Fibroblast of pulmonary artery (primary cell): ENCODE measurements at regions not wholly inside any gene's neighbourhood (a gene's known extent, or its start where the extent isn't known, plus 50 kb on each side); places are given as distances from the start of the nearest gene placed in this dataset.

Experiments used
- DNase-seq: peaks from one replicate; pipeline ENCODE4 v3.0.0-alpha.2; 2010; ENCODE audit warnings: low read depth
- H3K4me3 ChIP-seq: replicated peaks from 2 replicates; pipeline ENCODE4 v1.5.1; 2011; ENCODE audit warnings: low read depth, mild to moderate bottlenecking, control low read depth, low read length, moderate library complexity
- TF ChIP-seq, protein P1 (sequence below): IDR thresholded peaks from 2 replicates; pipeline ENCODE4 v1.5.1; 2011; ENCODE audit warnings: mild to moderate bottlenecking, control low read depth, low read length, inconsistent platforms; ENCODE audit errors: missing control alignments

DNA sequence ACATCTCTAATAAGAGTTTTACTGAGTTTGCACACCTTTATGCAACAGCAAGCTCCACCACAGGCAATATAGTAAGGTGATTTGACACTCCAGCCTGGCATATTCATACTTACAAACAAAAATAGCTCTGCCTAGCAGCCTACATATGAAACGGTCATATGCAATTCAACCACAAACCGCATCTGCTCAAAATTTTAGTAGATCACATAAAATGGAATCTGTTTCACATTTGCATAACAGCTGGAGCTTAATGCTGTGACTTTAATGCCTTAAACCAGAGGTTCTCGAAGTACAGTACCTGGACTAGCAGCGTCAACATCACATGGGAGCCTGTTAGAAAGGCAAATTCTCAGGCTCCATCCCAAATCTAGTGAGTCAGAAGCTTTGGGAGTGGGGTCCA, 578.4 kb downstream of the CDH11 start:
- DNase-seq = no peak
- TF ChIP-seq, protein P1, sequence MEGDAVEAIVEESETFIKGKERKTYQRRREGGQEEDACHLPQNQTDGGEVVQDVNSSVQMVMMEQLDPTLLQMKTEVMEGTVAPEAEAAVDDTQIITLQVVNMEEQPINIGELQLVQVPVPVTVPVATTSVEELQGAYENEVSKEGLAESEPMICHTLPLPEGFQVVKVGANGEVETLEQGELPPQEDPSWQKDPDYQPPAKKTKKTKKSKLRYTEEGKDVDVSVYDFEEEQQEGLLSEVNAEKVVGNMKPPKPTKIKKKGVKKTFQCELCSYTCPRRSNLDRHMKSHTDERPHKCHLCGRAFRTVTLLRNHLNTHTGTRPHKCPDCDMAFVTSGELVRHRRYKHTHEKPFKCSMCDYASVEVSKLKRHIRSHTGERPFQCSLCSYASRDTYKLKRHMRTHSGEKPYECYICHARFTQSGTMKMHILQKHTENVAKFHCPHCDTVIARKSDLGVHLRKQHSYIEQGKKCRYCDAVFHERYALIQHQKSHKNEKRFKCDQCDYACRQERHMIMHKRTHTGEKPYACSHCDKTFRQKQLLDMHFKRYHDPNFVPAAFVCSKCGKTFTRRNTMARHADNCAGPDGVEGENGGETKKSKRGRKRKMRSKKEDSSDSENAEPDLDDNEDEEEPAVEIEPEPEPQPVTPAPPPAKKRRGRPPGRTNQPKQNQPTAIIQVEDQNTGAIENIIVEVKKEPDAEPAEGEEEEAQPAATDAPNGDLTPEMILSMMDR = no peak

DNA sequence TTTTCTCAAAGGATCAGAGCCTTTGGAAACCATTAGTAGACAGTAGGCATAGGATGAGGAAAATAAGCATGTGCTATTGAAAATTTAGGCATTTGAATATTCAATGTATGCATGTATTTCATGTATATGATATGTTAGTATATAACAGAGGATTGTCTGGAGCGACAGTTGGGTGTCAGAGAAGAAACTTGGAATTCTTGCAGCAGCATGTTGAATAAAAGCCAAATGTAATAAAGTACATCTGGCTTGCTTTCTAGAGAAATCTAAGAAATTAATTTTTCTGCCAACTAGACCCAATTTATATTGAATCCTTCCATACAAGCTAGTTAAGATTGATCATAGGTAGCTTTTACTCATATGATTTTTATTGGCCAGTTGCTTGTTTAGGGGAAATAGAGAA, 578.8 kb downstream of the CDH11 start:
- TF ChIP-seq, protein P1 = no peak
- DNase-seq = no peak
- H3K4me3 ChIP-seq = no peak overlapping the region

More for the DNA sequence above, 578.4 kb downstream of the CDH11 start:
- H3K4me3 ChIP-seq = no peak overlapping the region

DNA sequence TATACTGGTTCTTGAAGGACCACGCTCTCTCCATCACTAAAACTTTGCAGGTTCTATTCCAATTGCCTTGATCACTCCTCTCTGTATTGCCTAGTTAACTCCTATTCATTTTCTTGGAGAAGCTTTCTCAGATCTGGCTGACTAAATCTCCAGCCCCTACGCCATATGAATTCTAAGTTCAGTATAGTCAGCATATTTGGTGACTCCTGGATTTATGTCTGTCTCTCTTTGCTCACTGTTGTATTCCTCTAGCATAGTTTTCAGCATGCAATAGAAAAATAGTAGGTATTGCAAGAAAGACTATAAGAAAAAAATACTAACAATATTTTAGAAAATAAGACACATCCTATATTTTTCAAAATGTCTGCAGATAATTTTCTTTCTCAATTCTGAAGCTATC, 579.7 kb downstream of the CDH11 start:
- TF ChIP-seq, protein P1 = no peak
- DNase-seq = no peak
- no peak overlapping the region for H3K4me3 ChIP-seq

DNA sequence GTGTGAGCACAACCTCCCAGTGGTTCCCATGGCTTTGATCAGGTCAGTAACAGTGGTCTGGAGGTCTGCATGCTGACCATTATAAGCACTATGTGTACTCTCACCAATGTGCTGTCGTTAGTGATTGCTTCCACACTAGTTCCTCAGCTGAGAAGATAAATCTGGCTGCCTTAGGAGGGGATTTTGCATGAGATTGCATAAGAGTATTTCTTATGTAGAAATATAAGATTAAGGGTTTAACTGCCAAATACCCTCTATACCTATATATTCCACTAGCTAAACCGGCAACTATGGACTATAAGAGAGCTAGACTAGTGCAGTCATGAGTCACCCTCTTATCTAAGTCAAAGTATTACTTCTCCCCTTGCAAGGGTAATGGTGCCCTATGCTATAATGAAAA, 580.2 kb downstream of the CDH11 start:
- no peak overlapping the region for H3K4me3 ChIP-seq
- no peak for DNase-seq
- TF ChIP-seq, protein P1 = no peak

DNA sequence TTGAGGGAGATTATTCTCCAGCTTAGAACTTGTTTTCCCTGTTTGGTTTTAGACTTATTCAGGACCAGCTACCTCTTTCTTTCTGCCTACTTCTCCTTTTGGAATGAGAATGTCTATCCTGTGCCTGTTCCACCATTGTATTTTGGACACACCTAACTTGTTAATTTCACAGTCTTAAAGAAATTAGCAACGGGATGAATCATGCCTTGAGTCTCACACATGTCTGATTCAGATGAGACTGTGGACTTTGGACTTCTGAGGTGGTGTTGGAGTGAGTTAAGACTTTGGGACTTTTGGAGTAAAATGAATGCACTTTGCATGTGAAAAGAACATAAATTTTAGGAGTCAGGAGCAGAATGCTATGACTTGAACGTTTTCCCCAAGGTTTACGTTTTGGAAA, 581.4 kb downstream of the CDH11 start:
- TF ChIP-seq, protein P1 = no peak
- no peak overlapping the region for H3K4me3 ChIP-seq
- DNase-seq = no peak

DNA sequence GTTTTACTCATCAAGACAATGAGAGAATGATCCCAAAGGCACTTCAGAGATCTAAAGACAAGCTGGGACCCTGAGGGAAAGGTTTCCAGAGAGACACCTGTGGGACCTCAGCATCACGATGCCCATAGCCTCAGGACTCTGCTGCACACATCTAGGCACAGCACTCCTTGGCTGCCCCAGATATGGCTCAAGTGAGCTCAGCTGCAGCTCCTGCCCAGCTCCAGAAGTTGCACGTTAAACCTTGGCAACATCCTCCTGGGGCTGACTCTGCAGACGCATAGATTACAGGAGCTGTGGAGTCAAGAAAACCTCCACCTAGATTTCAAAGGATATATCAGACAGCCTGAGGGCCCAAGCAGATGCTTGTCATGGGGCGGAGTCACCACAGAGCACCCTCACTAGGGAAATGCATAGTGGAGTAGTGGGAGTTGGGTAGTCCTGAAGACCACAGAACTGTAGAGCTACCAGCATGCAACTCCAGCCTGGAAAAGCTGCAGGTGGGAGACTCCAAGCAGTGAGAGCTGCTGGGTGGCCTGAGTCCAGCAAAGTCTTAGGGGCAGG, 582.0 kb downstream of the CDH11 start:
- TF ChIP-seq, protein P1 = no peak
- DNase-seq = no peak
- H3K4me3 ChIP-seq = no peak overlapping the region

DNA sequence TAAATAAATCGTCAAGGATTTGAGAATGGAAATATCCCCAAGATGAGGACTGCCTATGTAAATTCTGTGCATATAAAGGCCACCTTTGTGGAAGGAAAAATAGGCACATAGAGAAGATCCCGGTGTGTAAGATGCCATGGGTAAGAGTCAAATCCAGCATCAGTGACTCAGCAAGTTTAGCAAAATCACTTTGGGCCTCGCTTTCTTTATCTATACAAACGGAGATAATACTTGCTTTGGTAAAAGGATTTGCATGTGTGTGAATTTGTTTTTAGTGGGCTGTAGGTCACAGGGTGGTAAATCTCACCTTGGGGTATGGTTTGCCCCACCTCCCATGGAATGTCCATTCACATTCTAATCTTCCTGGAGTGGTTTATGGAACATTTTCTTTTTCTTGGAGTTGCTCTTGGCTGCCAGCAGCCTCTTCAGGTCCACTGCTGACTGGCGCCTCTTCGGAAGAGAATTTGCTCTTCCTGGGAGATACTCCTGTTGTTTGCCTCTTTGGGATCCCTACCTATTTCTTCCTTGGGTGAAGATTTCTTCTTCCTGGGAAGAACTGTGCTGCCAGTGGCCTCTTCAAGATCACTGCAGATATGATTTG, 587.6 kb downstream of the CDH11 start:
- H3K4me3 ChIP-seq = no peak overlapping the region
- TF ChIP-seq, protein P1 = no peak
- DNase-seq = no peak
